T-cell (primary cell): ENCODE measurements at regions not wholly inside any gene's neighbourhood (a gene's known extent, or its start where the extent isn't known, plus 50 kb on each side); places are given as distances from the start of the nearest gene placed in this dataset.

ENCODE experiments used
- ATAC-seq, 4 experiments: fragments of 200-7000 bp in 3 of 4; fragments of 150-1000 bp in 1 of 4; cut with Tn5 transposase; replicated peaks in 1 of 4; 1 replicate in 3 of 4; 2 replicates in 1 of 4; pipeline ENCODE4 v1.10.0; 2021; ENCODE audit warnings: moderate library complexity in 3 of 4, mild to moderate bottlenecking in 2 of 4, moderate number of reproducible peaks in 1 of 4
- CTCF ChIA-PET, 2 donors: fragments of 300-600 bp; sonication (Branson Sonifier 250); formaldehyde crosslinking; loops; one replicate each; lab custom pipeline; 2022; ENCODE audit warnings: antibody characterized with exemption in 2 of 2; lab: Charles Lee
- POLR2A ChIA-PET, 2 donors: fragments of 300-600 bp; sonication (Branson Sonifier 250); formaldehyde crosslinking; loops; one replicate each; lab custom pipeline; 2022; ENCODE audit warnings: antibody characterized with exemption in 2 of 2; lab: Charles Lee
- DNase-seq, 35 experiments: peaks; one replicate each; pipeline versions ENCODE4 v3.0.0 to v3.0.0-alpha.2; 2013 to 2023
- H3K27ac ChIP-seq: one replicate; pipeline ENCODE4 v1.5.1; 2013; ENCODE audit warnings: low read length
- H3K27me3 ChIP-seq, 2 experiments: replicated peaks in 1 of 2; 1 replicate in 1 of 2; 2 replicates in 1 of 2; pipeline versions ENCODE4 v1.6.1 to v1.7.0; 2013; ENCODE audit warnings: low read length in 1 of 2, mixed read lengths in 1 of 2; ENCODE audit not compliant: control insufficient read depth in 2 of 2, insufficient read depth in 2 of 2; ENCODE audit errors: extremely low read depth in 1 of 2
- H3K36me3 ChIP-seq, 2 donors: 1 replicate in 1 of 2; 2 replicates in 1 of 2; pipeline versions ENCODE4 v1.6.1 to v1.7.0; 2013; ENCODE audit warnings: low read length in 1 of 2; ENCODE audit not compliant: control insufficient read depth in 2 of 2, insufficient read depth in 1 of 2; ENCODE audit errors: extremely low read depth in 1 of 2
- H3K4me1 ChIP-seq, 2 experiments: 1 replicate in 1 of 2; 2 replicates in 1 of 2; pipeline versions ENCODE4 v1.6.1 to v1.7.0; 2013; ENCODE audit warnings: low read length in 2 of 2, mixed read lengths in 1 of 2; ENCODE audit not compliant: insufficient read depth in 2 of 2, control insufficient read depth in 1 of 2; ENCODE audit errors: extremely low read depth in 1 of 2
- H3K4me3 ChIP-seq, 2 donors: 1 replicate in 1 of 2; 2 replicates in 1 of 2; pipeline versions ENCODE4 v1.5.1 to v1.7.0; 2013; ENCODE audit warnings: mild to moderate bottlenecking in 2 of 2, low read length in 1 of 2, moderate library complexity in 1 of 2; ENCODE audit not compliant: control insufficient read depth in 1 of 2; ENCODE audit errors: extremely low read depth in 1 of 2
- H3K9me3 ChIP-seq: 2 replicates; pipeline ENCODE4 v1.7.0; 2013
- H3K27ac Mint-ChIP-seq, 2 donors: one replicate each; pipeline ENCODE4 v1.8.0; 2020 to 2021; ENCODE audit warnings: mild to moderate bottlenecking in 2 of 2, mixed read lengths in 2 of 2
- H3K27me3 Mint-ChIP-seq, 2 donors: one replicate each; pipeline ENCODE4 v1.8.0; 2021 to 2022; ENCODE audit warnings: mixed read lengths in 2 of 2
- H3K36me3 Mint-ChIP-seq: one replicate; pipeline ENCODE4 v1.8.0; 2021; ENCODE audit warnings: mixed read lengths
- H3K4me1 Mint-ChIP-seq, 3 donors: one replicate each; pipeline ENCODE4 v1.8.0; 2020 to 2022; ENCODE audit warnings: mixed read lengths in 3 of 3, mild to moderate bottlenecking in 1 of 3
- H3K4me3 Mint-ChIP-seq, 3 donors: one replicate each; pipeline ENCODE4 v1.8.0; 2020 to 2022; ENCODE audit warnings: mild to moderate bottlenecking in 3 of 3, mixed read lengths in 3 of 3, moderate library complexity in 3 of 3
- H3K9me3 Mint-ChIP-seq, 3 donors: one replicate each; pipeline ENCODE4 v1.8.0; 2020 to 2022; ENCODE audit warnings: mixed read lengths in 3 of 3
- WGBS: methylation state at CpG from one replicate; pipeline ENCODE4 v1.1.5; 2013; ENCODE audit warnings: missing lambda C conversion rate; ENCODE audit not compliant: insufficient coverage; 5-methylcytosine and 5-hydroxymethylcytosine counted together

DNA sequence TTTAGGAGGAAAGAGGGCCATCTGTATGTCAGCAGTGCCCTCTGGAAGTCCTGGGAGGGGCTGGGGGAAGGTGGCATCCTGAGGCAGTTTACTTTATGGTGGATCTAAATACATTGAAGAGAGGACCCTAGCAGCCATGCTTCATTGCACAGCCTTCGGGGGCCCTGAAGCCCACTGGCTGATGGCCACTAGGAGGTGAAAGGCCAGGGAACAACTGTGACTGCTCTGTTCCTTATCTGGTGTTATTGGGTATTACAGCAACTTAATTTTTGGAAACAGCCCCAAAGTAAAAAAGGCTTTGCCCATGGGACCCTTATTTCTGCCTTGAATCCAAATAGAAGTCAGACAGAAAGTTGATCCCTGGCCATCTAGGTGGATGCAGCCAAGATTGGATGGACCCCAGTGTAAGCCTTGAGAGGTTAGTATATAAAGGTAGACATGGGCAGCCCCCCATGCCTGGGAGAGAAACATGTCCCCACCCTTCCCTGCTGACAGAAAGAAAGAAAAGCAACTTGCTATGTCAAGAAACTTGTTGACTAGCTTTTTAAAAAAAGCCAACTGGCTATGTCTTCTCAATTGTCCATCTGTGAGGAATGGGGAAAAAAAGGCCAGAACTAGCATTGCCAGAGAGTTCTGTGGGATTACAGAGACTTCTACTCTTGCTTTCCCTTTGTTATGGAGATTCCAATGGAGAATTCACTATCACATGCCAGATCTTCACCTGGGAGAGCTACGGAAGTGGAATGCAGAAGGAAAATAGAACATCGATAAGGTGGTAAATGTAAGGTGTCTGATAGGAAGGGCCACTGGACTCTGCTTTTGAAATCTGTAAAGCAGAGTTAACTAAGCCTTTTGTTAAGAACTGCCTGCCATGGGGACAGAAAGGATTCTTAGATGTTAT is 58.6 kb upstream of the OSR1 start:
- Histone ChIP-seq H3K27ac (no peak overlapping the region), H3K4me1 (no peaks in the 10 kb centered on the region), H3K9me3 (no peaks in the 10 kb centered on the region), H3K27me3 (peaks cover 0 to 6% of the 10 kb centered on the region in 2 experiments), H3K4me3 (no peak overlapping the region), H3K36me3 (no peaks in the 10 kb centered on the region)
- WGBS: no CpG with 5 or more reads among the region's 3 CpGs
- peaks cover 0 to 2% (median 0%) of the 10 kb centered on the region in 3 donors for H3K9me3 Mint-ChIP-seq
- H3K27me3 Mint-ChIP-seq: peaks cover 7 to 20% of the 10 kb centered on the region in 2 donors
- DNase-seq (no peak), ATAC-seq (no peak)
- no peaks in the 10 kb centered on the region for H3K4me1 Mint-ChIP-seq
- ChIA-PET CTCF (no interaction called here), POLR2A (no interaction called here)
- H3K36me3 Mint-ChIP-seq: no peaks in the 10 kb centered on the region
- no peak overlapping the region for H3K4me3 Mint-ChIP-seq
- H3K27ac Mint-ChIP-seq: no peak overlapping the region

- ATAC-seq (no peak), DNase-seq (no peak)
- 69% methylated on average over 2 of the region's 2 CpGs for WGBS
- peaks cover 7 to 20% of the 10 kb centered on the region in 2 donors for H3K27me3 Mint-ChIP-seq
- H3K27ac Mint-ChIP-seq: no peak overlapping the region
- H3K4me1 Mint-ChIP-seq: no peaks in the 10 kb centered on the region
- peaks cover 0 to 5% (median 0%) of the 10 kb centered on the region in 3 donors for H3K9me3 Mint-ChIP-seq
- Histone ChIP-seq H3K4me1 (no peaks in the 10 kb centered on the region), H3K27ac (no peak overlapping the region), H3K9me3 (no peaks in the 10 kb centered on the region), H3K27me3 (peaks cover 0 to 6% of the 10 kb centered on the region in 2 experiments), H3K4me3 (no peak overlapping the region), H3K36me3 (no peaks in the 10 kb centered on the region)
- no peak overlapping the region for H3K4me3 Mint-ChIP-seq
- no peaks in the 10 kb centered on the region for H3K36me3 Mint-ChIP-seq
- POLR2A ChIA-PET: no interaction called here
- CTCF ChIA-PET: no interaction called here
Measured at GRCh38 chr2:19416083-19416482, 57.7 kb upstream of the OSR1 start.

DNA sequence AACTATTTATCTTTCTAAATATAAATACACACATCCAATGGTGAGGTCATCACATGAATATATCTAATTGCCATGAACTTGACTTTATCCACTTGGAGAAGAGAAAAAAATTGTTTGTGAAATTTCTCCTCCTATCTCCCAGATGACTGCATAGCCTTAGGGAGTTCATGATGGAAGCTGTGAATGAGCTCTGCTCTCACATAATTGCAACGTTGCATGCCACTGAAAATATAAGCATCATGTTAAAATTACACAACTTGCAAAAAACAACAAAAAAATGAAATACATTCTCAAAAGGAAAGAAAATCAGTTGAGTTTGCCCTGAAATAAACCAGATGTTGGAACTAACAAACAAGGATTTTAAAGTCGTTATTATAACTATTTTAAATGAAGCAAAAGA is 50.6 kb upstream of the OSR1 start:
- H3K4me3 Mint-ChIP-seq: no peak overlapping the region
- Histone ChIP-seq H3K36me3 (no peaks in the 10 kb centered on the region), H3K4me3 (no peak overlapping the region), H3K4me1 (no peaks in the 10 kb centered on the region), H3K27ac (no peak overlapping the region), H3K27me3 (peaks cover 0 to 11% of the 10 kb centered on the region in 2 experiments), H3K9me3 (no peaks in the 10 kb centered on the region)
- H3K4me1 Mint-ChIP-seq: no peaks in the 10 kb centered on the region
- POLR2A ChIA-PET: no interaction called here
- no peak overlapping the region for H3K27ac Mint-ChIP-seq
- CTCF ChIA-PET: no interaction called here
- H3K9me3 Mint-ChIP-seq: peaks cover 0 to 10% (median 0%) of the 10 kb centered on the region in 3 donors
- DNase-seq (no peak), ATAC-seq (no peak)
- H3K36me3 Mint-ChIP-seq: no peaks in the 10 kb centered on the region
- peaks cover 22 to 24% of the 10 kb centered on the region in 2 donors for H3K27me3 Mint-ChIP-seq
- no CpG with 5 or more reads among the region's 2 CpGs for WGBS

DNA sequence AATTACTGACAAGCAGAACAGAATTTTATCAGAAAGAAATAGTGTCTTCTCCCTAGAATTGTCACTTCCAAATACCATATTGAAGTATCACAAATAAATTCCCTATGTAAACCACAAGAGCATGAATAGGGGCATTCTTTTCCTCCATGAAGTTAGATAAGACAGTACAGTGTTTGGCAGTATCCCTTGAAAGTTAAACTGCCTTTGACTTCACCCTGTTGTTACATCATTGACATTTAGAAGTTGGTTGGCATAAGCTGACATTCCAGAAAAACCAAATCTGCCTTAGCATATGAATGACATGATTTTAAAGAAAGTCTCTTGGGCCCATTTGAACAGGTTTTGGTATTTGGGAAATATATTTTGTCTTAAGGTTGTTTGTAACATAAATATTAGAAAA is 50.2 kb upstream of the OSR1 start:
- H3K27me3 Mint-ChIP-seq: peaks cover 22 to 24% of the 10 kb centered on the region in 2 donors
- H3K27ac Mint-ChIP-seq: no peak overlapping the region
- ATAC-seq (no peak), DNase-seq (no peak)
- Histone ChIP-seq H3K9me3 (no peaks in the 10 kb centered on the region), H3K27me3 (peaks cover 0 to 11% of the 10 kb centered on the region in 2 experiments), H3K27ac (no peak overlapping the region), H3K4me3 (no peak overlapping the region), H3K36me3 (no peaks in the 10 kb centered on the region), H3K4me1 (no peaks in the 10 kb centered on the region)
- no peak overlapping the region for H3K4me3 Mint-ChIP-seq
- H3K36me3 Mint-ChIP-seq: no peaks in the 10 kb centered on the region
- CTCF ChIA-PET: no interaction called here
- H3K4me1 Mint-ChIP-seq: no peaks in the 10 kb centered on the region
- peaks cover 0 to 10% (median 0%) of the 10 kb centered on the region in 3 donors for H3K9me3 Mint-ChIP-seq
- POLR2A ChIA-PET: no interaction called here
